Activated CD8-positive, alpha-beta memory T cell treated with anti-CD3 and anti-CD28 coated beads for 1 hour (primary cell): ENCODE measurements at regions not wholly inside any gene's neighbourhood (a gene's known extent, or its start where the extent isn't known, plus 50 kb on each side); places are given as distances from the start of the nearest gene placed in this dataset.
"Not testable (repeated sequence)": the region's sequence is repeated elsewhere in the genome, so short reads cannot be mapped to it uniquely, and the experiment has no call there.

Experiments used
- DNase-seq, 2 donors: peaks; one replicate each; pipeline ENCODE4 v3.0.0-alpha.2; 2020; ENCODE audit warnings: low read depth in 1 of 2; ENCODE audit errors: extremely low read depth in 1 of 2

DNA sequence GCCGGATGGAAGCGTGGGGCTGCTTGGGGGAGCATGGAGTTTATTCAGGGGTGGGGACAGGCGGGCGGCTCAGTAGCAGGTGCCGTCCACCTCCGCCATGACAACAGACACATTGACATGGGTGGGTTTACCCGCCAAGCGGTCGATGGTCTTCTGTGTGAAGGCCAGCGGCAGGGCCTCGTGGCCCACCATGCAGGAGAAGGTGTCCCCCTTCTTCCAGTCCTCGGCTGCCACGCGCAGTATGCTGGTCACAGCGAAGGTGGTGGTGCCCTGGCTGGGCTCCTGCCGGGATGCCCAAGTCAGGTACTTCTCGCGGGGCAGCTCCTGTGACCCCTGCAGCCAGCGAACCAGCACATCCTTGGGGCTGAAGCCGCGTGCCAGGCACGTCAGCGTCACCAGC, 180.7 kb downstream of the TMEM121 start:
- not testable (repeated sequence) for DNase-seq

DNA sequence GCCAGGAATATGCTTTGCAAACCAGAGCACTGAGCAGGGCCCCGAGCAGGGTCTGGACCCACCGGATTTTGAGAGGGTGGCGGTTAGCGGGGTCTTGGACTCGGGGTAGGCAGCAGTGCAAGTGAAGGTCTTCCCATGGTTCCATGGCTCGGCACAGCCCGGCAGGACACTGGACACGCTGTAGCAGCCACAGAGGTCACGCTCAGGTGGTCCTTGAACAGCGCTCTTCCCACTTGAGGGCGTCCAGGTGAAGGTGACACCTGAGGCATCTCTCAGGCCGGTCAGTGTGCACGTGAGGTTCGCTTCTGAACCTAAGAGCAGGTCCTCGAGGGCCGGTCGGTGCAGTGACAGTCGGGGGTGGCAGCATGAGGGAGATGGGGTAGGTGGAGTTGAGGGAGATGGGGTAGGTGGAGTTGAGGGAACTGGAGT, 181.4 kb downstream of the TMEM121 start:
- DNase-seq, result not testable (repeated sequence)

DNA sequence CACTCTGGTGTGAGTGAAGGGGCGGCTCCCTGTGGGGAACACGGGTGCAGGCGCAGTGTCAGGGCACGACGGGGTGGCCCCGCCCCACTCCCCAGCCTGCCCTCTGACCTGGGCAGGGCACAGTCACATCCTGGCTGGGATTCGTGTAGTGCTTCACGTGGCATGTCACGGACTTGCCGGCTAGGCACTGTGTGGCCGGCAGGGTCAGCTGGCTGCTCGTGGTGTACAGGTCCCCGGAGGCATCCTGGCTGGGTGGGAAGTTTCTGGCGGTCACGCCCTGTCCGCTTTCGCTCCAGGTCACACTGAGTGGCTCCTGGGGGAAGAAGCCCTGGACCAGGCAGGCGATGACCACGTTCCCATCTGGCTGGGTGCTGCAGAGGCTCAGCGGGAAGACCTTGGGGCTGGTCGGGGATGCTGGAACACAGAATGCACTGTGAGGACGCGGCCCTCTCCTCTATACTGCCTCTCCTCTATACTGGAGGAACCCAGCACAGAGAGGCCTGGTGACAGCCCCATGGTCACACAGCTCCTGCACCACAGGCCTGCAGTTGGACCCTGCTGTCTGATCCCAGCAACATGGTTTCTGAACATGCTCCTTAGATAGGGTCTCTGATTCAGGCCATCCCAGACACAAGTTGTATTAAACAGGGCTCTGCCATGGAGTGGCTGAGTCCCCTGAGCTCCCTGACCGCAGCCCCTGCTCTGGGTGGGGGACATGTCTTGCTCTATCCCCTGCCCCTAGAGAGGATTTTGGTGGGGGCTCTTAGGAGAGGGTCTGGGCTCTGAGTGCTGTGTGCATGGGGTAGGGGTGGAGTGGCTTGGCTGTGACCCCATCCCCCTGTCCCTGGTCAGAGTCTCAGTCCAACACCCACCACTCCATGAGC, 182.1 kb downstream of the TMEM121 start:
- not testable (repeated sequence) for DNase-seq

DNA sequence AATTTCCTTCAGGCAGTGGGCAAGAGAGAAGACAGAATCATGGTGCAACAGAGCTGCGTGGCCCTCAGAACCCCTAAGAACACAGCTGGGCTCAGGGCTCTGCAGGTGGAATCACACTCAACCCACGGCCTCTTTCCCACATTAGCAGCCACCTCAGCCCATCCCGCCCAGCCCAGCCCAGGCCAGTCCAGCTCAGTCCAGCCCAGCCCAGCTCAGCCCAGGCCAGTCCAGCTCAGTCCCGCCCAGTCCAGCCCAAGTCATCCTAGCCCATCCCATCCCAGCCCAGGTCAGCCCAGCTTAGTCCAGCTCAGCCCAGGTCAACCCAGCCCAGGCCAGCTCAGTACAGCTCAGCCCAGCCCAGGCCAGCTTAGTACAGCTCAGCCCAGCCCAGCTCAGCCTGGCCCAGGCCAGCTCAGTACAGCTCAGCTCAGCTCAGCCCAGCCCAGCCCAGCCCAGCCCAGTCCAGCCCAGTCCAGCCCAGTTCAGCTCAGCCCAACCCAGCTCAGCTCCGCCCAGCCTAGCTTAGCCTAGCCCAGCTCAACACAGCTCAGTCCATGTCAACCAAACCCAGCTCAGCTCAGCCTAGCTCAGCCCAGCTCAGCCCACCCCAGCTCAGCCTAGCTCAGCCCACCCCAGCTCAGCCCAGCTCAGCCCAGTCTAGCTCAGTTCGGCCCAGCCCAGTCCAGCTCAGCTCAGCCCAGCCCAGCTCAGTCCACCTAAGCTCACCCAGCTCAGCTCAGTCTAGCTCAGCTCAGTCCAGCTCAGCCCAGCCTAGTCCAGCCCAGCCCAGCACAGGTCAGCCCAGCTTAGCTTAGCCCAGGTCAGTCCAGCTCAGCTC, 183.1 kb downstream of the TMEM121 start:
- no peak for DNase-seq

DNA sequence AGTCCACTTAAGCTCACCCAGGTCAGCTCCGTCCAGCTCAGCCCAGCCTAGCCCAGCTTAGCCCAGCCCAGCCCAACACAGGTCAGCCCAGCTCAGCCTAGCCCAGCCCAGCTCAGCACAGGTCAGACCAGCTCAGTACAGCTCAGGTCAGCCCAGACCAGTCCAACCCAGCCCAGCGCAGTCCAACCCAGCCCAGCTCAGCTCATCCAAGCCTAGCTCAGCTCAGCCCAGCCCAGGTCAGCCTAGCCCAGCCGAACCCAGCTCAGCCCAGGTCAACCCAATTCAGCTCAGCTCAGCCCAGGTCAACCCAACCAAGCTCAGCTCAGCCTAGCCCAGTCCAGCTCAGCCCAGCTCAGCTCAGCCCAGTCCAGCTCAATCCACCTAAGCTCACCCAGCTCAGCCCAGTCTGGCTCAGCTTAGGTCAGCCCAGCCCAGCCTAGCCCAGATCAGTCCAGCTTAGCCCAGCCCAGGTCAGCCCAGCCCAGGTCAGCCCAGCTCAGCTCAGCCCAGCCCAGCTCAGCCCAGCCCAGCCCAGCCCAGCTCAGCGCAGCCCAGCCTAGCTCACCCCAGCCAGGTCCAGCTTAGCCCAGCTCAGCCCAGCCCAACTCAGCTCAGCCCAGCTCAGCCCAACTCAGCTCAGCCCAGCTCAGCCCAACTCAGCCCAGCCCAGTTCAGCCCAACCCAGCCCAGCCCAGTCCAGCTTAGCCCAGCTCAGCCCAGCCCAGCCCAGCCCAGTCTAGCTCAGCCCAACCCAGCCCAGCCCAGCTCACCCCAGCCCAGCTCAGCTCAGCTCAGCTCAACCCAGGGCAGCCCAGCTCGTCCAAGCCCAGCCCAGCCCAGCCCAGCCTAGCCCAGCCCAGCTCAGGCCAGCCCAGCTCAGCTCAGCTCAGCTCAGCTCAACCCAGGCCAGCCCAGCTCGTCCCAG, 184.0 kb downstream of the TMEM121 start:
- no peak for DNase-seq

DNA sequence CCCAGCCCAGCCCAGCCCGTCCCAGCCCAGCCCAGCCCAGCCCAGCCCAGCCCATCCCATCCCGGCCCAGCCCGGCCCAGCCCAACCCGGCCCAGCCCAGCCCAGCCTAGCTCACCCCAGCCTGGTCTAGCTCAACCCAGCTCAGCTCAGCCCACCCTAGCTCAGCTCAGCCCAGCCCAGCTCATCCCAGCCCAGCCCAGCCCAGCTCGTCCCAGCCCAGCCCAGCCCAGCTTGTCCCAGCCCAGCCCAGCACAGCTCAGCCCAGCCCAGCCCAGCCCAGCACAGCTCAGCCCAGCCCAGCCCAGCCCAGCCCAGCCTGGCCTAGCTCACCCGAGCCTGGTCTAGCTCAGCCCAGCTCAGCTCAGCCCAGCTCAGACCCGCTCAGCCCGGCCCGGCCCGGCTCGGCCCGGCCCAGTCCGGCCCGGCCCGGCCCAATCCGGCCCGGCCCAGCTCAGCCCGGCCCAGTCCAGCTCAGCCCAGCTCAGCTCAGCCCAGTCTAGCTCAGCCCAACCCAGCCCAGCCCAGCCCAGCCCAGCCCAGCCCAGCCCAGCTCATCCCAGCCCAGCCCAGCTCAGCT, 184.7 kb downstream of the TMEM121 start:
- no peak for DNase-seq

DNA sequence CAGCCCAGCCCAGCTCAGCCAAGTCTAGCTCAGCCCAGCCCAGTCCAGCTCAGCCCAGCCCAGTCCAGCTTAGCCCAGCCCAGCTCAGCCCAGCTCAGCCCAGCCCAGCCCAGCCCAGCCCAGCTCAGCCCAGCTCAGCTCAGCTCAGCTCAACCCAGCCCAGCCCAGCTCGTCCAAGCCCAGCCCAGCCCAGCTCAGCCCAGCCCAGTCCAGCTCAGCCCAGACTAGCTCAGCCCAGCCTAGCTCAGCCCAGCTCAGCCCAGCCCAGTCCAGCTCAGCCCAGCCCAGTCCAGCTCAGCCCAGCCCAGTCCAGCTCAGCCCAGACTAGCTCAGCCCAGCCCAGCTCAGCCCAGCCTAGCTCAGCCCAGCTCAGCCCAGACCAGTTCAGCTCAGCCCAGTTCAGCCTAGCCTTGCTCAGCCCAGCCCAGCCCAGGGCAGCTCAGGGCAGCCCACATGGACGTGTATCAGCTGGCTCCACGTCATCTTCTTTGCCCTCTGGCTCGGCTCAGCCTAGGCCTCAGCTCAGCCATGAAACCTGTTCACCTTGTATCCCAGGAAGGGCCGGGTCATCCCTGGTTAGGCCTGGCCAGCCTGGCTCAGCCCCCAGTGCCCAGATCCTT, 185.6 kb downstream of the TMEM121 start:
- DNase-seq, result no peak

DNA sequence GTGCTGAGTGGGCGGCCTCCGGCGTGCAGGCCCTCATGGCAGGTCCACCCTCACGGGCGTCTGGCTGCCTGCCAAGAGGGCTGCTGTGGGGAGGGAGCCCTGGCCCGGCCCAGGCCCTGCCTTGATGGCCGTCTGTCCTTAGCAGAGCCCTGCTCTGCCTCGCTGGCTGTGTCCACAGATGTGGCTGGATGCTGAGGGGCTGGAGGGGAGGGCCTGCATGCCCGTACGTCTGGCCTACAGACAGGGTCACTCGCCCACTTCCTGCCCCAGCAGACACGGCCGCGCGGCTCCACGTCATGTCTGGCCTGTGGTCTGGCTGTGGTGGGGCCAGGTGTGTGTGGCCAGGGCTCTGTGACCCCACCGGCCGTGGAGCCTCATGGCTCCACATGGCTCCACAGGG, 186.3 kb downstream of the TMEM121 start:
- DNase-seq, result not testable (repeated sequence)

DNA sequence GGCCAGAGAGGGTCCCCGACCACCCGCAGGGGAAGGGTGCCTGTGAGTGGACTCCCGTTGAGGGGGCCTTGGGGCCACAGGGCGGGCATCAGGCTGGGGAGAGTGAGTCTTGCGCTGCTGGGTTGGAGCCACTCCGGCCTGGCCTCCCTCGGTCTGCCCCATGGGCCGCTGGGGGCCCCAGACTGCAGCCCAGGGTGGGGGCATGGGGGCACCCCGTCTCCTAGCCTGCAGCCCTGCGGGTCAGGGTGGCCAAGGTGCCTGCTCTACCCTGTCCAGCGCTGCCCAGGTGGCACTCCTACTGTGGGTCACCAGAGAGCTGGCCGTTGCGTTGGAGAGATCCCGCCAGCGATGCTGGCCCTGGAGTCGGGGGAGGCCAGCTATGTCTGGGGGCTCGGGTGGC, 186.8 kb downstream of the TMEM121 start:
- DNase-seq, result not testable (repeated sequence)

DNA sequence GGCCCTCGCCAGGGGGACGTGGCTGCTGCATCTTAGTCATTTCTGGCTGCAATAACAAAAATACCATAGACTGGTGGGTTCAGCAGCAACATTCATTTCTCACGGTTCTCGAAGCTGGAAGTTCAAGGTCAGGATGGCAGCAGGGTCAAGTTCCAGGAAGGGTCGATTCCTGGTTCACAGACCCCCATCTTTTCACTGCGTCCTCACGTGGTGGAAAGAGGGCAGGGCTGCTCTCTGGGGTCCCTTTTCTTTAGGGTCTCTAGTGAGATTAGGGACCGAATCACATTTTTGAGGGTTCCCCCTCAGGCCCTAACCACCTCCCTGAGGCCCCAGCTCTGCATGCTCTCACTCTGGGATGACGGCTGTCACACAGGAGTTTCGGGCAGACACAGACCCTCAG, 187.5 kb downstream of the TMEM121 start:
- DNase-seq, result not testable (repeated sequence)

DNA sequence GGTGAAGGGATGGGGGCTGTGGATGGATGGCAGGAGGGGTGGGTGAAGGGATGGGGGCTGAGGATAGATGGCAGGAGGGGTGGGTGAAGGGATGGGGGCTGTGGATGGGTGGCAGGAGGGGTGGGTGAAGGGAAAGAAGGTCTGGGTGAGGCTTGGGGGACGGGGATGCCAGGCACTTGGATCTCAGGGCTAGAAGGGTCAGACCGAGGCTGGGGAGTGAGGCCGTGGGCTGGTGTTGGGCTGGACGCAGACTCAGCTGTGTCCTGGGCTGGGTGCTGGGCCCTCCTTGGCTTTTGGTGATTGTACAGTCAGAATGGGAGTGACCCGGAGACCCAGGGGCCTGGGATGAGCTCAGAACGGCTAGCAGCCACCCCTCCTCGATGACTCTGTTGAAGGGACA, 192.4 kb downstream of the TMEM121 start:
- not testable (repeated sequence) for DNase-seq

DNA sequence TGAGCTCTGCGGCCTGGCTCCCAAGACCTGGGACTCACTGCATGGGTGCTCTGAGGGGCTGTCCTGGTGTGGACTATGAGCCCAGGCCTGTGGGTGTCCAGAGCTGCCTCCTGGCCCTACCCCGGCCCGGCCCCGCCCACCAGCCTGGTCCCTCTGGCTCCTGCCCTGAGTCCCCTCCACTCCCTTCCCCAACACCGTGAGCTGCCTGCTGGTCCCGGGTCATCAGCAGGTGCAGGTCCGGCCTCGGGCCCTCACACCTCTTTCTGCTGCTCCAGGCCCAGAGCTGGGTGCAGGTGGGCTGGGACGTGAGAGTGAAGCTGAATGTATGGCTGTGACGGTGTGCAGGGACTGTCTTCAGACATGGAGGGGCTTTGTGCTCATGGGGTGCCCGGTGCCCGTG, 193.7 kb downstream of the TMEM121 start:
- not testable (repeated sequence) for DNase-seq

DNA sequence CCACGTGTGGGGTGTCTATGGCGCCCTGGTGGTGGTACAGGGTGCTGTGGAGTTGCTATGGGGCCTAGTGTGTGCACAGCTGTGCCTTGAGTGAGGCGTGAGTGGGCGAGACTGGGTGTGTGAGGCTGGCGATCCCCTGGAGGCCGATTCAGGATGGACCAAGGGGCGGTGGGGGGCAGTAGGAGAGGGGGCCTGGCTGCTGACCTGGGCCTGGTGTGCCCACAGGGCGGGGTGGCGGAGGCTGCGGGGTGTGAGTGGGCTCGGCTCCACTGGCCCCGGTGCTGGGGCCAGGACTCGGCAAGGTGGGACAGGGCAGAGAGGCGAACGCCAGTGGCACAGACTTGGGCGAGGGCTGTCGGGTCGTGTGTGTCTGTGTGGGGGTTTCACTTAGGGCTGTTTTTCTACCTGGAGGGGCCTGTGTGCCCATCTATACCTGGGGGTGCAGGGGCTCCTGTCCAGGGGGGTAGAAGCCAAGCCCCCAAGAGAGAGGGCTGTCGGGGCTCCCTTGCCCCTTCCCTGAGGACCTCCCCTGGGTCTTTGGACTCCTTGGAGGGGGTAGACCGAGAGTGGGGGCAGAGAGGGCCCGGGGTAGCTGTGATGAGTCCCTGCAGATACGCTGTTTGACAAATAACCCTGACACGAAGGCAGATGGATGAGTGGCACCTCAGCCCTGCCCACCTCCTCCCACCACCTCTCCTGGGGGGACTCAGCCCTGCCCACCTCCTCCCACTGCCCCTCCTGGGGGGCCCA, 194.6 kb downstream of the TMEM121 start:
- DNase-seq, result not testable (repeated sequence)

DNA sequence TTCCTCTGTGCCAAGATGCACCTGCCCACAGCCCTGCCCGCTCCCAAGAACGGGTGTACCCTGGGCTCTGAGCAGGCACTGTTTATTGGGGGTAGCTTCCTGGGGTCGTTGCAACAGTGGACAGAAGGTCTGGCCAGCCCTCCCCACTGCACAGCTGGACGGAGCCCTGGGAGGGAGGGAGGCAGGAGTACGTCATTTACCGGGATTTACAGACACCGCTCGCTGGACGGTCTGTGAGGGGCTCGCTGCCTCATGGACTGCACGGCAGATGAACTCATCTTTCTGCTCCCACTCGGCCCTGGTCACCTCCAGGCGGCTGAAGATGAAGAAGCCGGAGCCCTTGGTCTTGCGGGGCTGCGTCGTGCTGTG, 195.2 kb downstream of the TMEM121 start:
- DNase-seq, result not testable (repeated sequence)

DNA sequence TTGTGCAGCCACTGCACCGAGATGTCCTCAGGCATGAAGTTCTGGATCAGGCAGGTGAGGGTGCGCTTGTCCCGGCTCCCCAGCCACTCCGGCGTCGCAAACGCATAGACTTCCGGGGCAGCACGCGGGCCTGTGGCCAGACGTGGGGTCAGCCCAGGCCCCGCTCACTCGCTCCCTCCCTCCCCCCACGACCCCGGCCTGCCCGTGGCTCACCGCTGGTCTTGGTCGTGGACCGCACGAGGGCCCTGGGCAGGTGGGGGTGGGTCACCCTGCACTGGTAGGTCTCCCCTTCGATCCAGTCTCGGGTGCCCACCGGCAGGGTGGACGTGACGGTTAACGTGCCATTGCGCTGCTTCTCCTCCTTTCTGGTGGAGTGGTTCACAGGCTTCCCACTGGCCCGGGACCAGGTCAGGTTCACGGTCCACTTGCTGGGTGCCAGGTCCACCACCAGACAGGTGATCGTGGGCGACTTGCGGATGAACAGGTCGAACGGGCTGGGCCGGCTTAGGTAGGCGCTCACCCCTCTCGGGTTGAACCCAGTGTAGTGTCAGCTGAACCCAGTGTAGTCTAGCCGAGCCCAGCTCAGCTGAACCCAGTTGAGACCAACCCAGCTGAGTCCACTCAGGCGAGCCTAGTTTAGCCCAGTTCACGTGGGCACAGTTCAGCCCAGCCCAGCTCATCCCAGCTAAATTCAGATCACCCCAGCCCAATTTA, 195.8 kb downstream of the TMEM121 start:
- not testable (repeated sequence) for DNase-seq

DNA sequence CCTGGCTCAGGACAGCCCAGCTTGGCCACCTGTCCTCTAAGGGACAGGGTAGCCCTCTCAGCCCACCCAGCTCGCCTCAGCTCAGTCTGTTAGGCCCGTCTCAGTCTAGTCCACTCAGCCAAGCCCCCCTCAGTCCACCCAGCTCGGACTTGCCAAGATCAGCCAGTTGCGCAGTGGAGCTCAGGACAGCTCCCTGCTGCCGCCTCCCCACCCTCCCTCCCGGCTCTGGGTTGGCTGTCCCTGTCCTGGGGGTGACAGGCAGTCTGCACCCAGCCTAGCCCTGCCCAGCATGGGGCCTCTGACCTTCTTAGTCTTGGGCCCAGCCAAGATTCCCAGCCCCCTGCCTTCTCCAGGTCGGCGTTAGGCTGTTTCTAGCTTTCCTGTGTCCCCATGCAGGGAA, 196.9 kb downstream of the TMEM121 start:
- not testable (repeated sequence) for DNase-seq

DNA sequence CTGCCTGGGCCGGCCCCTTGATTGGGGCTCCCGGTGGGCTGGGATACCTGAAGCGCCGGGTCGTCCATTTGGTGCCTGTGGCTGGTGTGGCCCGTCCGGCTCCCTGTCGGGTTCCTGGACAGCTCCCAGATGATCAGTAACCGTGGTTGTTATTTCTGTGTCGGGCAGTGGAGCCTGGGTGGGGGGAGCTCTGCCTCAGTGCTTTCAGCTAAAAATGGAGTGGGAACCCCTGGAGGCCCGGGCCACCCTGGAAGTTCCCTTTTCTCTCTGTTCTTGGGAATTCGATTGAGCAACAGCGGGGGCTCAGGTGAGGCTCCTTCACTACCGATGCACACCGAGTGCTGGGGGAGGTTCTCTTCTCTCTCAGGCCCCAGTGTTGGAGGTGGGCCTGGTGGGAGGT, 197.4 kb downstream of the TMEM121 start:
- not testable (repeated sequence) for DNase-seq

DNA sequence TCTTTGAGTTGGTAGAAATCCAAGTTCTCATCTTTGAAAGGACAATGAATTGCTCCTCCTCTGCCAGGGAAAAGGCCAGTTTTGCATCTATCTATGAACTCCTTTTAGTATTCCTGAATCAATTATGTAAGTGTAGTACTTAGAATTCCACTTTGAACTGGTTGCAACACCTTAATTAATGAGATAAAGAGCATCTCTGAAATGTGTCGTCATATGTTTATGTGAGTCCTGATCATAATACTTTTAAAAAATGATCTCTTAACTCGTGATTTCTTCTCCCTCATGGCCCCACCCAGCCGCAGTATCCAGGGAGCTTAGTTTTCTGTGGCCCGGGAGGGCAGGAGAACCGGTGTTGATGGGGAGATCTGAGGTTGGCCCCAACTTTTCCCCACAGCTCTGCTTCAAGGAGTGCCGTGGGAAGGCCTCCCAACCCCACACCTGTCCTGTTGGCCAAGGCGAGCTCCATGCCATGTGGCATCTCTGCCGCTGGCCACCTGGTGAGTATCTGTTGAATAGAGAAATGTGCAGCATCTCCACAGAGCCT, 203.5 kb downstream of the TMEM121 start:
- not testable (repeated sequence) for DNase-seq
